ENCODE measurements at regions not wholly inside any gene's neighbourhood (a gene's known extent, or its start where the extent isn't known, plus 50 kb on each side); places are given as distances from the start of the nearest gene placed in this dataset.

GRCh38 chr2:14194233-14194632 lies 438.3 kb upstream of the LRATD1 start:
- DNase-seq (ENCODE audit: low spot score) (no peak), ATAC-seq (ENCODE audit: low FRiP score) (no peak)
- TF ChIP-seq CTCF (IDR thresholded peaks at IDR 0.05): no peak

GRCh38 chr2:14197293-14197692 lies 435.2 kb upstream of the LRATD1 start:
- TF ChIP-seq CTCF (IDR thresholded peaks at IDR 0.05): no peak
- ATAC-seq (ENCODE audit: low FRiP score) (no peak), DNase-seq (ENCODE audit: low spot score) (no peak)

- TF ChIP-seq CTCF (IDR thresholded peaks at IDR 0.05): no peak
- DNase-seq (ENCODE audit: low spot score) (no peak), ATAC-seq (ENCODE audit: low FRiP score) (no peak)
Measured at GRCh38 chr2:14199040-14199439, 433.5 kb upstream of the LRATD1 start.

- no peak for TF ChIP-seq CTCF (IDR thresholded peaks at IDR 0.05)
- DNase-seq (ENCODE audit: low spot score) (no peak), ATAC-seq (ENCODE audit: low FRiP score) (no peak)
Measured at GRCh38 chr2:14219306-14219705, 413.2 kb upstream of the LRATD1 start.

GRCh38 chr2:14220101-14220500 lies 412.4 kb upstream of the LRATD1 start:
- no peak for ATAC-seq (ENCODE audit: low FRiP score)
- DNase-seq (ENCODE audit: low spot score): no peak
- TF ChIP-seq CTCF (IDR thresholded peaks at IDR 0.05): no peak

- no peak for TF ChIP-seq CTCF (IDR thresholded peaks at IDR 0.05)
- ATAC-seq (ENCODE audit: low FRiP score) (no peak), DNase-seq (ENCODE audit: low spot score) (no peak)
Measured at GRCh38 chr2:14221466-14221865, 411.1 kb upstream of the LRATD1 start.

- no peak for TF ChIP-seq CTCF (IDR thresholded peaks at IDR 0.05)
- ATAC-seq (ENCODE audit: low FRiP score): no peak
- DNase-seq (ENCODE audit: low spot score): no peak
Measured at GRCh38 chr2:14223576-14223975, 408.9 kb upstream of the LRATD1 start.

All from omental fat pad (tissue), 3 donors.